22Rv1 (cell line): ENCODE measurements at regions not wholly inside any gene's neighbourhood (a gene's known extent, or its start where the extent isn't known, plus 50 kb on each side); places are given as distances from the start of the nearest gene placed in this dataset.
"Not testable (repeated sequence)": the region's sequence is repeated elsewhere in the genome, so short reads cannot be mapped to it uniquely, and the experiment has no call there.

ENCODE experiments used
- H3K27ac ChIP-seq: fragments of 450-650 bp; 2 replicates; pipeline ENCODE4 v1.5.1; 2017
- ZFX ChIP-seq: fragments of 450-650 bp; IDR thresholded peaks from 2 replicates; pipeline ENCODE4 v1.6.1; 2017; ENCODE audit warnings: antibody characterized with exemption, borderline replicate concordance
- TF ChIP-seq, protein P1 (sequence below): fragments of 450-650 bp; IDR thresholded peaks from 2 replicates; pipeline ENCODE4 v1.5.1; 2017; ENCODE audit warnings: mild to moderate bottlenecking

DNA sequence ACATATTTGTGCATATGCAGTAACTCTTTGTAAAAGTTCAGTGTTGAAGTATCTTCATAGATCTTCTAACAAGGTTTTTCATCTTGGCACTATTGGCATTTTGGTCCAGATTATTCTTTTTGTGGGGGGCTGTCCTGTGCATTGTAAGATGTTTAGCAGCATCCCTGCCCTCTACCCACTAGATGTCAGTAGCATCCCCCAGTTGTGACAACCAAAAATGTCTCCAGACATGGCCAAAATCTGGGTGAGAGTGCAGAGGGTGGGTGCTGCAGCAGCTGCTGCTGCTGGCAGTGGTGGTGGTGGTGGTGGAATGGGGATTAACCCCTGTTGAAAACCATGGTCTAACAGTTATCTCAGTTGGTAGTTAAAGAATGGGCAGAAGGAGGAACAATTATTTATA lies 370.0 kb downstream of the GPAT3 start:
- no peak overlapping the region for H3K27ac ChIP-seq
- TF ChIP-seq ZFX, result no peak
- TF ChIP-seq, protein P1, sequence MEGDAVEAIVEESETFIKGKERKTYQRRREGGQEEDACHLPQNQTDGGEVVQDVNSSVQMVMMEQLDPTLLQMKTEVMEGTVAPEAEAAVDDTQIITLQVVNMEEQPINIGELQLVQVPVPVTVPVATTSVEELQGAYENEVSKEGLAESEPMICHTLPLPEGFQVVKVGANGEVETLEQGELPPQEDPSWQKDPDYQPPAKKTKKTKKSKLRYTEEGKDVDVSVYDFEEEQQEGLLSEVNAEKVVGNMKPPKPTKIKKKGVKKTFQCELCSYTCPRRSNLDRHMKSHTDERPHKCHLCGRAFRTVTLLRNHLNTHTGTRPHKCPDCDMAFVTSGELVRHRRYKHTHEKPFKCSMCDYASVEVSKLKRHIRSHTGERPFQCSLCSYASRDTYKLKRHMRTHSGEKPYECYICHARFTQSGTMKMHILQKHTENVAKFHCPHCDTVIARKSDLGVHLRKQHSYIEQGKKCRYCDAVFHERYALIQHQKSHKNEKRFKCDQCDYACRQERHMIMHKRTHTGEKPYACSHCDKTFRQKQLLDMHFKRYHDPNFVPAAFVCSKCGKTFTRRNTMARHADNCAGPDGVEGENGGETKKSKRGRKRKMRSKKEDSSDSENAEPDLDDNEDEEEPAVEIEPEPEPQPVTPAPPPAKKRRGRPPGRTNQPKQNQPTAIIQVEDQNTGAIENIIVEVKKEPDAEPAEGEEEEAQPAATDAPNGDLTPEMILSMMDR, result peak; percentile 61

DNA sequence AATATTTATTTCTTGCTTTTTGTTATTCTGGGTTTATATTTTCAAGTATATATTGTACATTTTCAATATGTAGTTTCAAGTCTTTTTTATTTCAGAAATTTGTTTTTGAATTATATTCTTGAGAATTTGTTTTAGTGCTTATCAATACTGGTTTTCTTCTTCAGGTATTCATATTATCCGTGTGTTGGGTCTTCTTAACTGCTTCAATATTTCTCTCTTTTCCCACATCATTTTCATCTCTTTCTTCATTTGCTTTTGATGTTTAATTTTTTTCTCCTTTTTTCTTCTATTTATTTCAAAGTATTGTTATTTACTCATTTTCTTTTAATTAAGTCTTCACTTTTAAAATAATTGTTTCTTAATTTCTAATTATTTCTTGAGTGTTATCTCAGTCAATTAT lies 367.8 kb downstream of the GPAT3 start:
- H3K27ac ChIP-seq, result not testable (repeated sequence)

DNA sequence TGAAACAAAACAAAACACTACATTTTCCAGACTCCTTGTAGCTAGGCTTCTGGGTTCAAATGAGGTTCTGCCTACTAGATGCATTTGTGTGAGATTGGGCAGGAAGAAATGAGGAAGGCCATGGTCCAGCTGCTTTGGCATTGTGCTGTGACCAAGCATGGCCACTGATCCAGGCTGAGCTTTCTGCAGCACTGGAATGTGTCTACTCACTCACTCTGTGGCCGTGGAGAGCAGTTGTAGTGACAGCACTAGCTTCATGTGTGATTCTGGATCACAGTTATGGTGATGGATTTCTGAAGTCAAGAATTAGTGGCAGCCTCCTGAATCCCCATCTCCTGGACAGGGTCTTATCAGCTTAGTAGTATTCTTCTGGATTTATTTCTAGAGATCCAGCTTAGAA lies 358.9 kb downstream of the GPAT3 start:
- no peak for TF ChIP-seq ZFX
- TF ChIP-seq, protein P1, result no peak
- no peak overlapping the region for H3K27ac ChIP-seq

DNA sequence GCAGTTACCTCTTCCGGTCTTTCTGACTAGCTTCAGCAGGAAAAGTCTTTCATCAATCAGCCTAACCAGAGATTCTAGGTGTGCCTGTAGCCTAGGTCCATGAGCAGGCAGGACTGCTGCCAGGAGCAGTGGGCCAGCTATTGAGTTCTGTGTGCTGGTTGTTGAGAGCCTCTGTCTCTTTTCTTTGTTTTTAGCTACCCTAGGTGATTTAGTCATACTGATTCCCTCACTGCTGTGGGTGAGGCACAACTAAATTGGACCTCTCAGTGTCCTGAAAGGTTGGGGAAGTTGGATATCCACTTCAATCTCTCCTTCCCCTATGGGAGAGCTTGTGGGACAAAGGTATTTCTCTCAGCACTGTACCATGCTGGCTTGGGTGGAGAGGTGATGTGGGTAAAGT lies 354.9 kb downstream of the GPAT3 start:
- H3K27ac ChIP-seq, result no peak overlapping the region
- TF ChIP-seq, protein P1, result no peak
- TF ChIP-seq ZFX, result no peak

DNA sequence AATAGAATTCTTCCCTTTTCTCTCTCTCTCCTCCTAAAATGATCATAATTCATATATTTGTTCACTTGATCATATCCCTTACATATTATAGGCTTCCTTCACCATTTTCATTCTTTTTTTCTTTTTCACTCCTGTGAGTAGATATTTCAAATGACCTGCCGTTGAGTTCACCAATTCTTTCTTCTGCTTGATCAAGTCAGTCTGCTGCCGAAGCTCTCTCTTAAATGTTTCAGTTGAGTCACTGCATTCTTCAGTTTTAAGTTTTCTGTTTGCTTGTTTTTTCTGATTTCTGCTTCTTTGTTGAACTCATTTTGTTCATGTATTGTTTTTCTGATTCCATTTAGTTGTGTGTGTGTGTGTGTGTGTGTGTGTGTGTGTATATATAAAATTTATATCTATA lies 354.3 kb downstream of the GPAT3 start:
- TF ChIP-seq, protein P1, result no peak
- TF ChIP-seq ZFX, result no peak
- H3K27ac ChIP-seq, result no peak overlapping the region

DNA sequence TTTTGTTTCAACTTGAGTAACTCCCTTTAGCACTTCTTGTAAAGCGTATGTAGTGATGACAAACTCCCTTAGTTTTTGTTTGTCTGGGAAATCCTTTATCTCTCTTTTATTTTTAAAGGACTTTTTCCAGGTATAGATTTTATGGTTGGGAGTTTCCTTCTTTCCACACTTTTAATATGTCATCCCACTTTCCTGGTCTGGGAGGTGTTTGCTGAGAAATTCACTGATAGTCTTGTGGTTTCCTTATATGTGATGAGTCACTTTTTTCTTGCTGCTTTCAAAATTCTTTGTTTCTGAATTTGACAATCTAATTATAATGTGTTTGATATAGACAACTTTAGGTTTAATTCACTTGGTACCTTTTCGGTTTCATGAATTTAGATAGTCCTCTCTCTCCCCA lies 353.9 kb downstream of the GPAT3 start:
- no peak for TF ChIP-seq ZFX
- TF ChIP-seq, protein P1, result no peak
- H3K27ac ChIP-seq, result no peak overlapping the region

DNA sequence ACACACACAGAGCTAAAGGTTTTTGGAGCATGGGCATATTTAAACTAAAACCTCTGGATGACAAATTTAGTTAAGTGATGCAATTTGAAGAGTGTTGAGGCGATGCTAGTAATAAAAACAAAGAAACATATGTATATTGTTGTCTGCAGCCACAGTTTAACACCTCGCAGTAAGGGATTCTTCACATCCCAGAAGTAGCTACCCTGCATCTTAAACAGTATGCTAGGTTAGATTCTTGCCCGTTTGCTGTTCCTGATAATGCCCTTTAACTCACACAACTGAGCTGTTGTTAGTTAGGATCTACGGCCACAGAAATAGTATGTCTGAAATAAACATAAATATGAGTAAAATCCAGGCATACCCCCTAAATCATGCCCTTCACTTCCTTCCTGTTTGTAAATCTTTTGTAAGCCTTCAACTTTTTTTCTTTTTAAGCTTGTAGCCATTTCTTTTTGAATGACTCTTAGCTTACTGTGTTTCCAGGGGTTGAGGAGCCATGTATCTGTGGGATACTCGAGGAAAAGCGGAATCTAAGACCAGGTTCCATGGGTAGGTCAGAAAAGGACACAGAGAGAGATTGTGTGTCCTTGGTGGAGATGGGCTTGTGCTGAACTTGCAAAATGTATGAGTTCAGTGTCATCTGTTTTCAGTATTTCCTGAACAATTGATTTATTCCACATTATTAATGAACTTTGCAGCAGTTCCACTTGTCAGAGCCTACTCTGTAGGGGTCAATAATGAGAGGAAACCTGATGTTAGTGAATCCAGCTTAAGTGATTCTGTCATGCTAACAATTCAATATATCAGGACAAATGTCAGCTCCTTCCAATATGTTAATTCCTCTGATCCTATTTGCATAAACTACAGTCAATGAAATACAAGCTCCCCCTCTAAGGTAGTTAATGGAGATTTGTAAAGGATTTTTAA lies 349.6 kb downstream of the GPAT3 start:
- no peak overlapping the region for H3K27ac ChIP-seq
- TF ChIP-seq, protein P1, result no peak
- no peak for TF ChIP-seq ZFX

DNA sequence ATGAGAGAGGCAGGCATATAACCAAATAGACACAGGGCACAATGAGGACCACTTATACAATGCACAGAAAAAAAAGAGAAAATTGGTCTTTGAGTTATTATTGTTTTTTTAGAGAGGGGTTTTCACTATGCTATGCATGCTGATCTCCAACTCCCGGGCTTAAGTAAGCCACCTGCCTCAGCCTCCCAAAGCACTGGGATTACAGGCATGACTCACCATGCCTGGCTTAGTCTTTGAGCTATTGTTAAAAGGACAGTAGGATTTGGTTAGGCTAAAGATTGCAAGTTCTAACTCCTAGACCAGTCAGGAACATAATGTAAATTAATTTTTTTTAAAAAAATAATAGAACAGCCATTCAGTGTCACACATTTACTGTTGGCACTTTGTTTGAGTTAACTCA lies 340.1 kb downstream of the GPAT3 start:
- TF ChIP-seq, protein P1, result no peak
- TF ChIP-seq ZFX, result no peak
- H3K27ac ChIP-seq, result no peak overlapping the region
